Smooth muscle cell (in vitro differentiated cells): ENCODE measurements at regions not wholly inside any gene's neighbourhood (a gene's known extent, or its start where the extent isn't known, plus 50 kb on each side); places are given as distances from the start of the nearest gene placed in this dataset.

Experiments
- DNase-seq: peaks from one replicate; lab custom pipeline; 2025; ENCODE audit not compliant: unreplicated experiment; lab: John Stamatoyannopoulos, UW
- H2AFZ ChIP-seq: fragments of 200-600 bp; sonication (generic); 2 replicates; pipeline ENCODE4 v1.6.0; 2016; ENCODE audit warnings: antibody characterized with exemption, low read depth, mild to moderate bottlenecking
- H3F3A ChIP-seq: fragments of 200-600 bp; sonication (generic); 2 replicates; pipeline ENCODE4 v1.6.0; 2017; ENCODE audit warnings: antibody characterized with exemption, low read depth
- H3K27ac ChIP-seq: fragments of 200-600 bp; sonication (generic); 2 replicates; pipeline ENCODE4 v1.5.1; 2016; ENCODE audit warnings: low read depth, mild to moderate bottlenecking
- H3K27me3 ChIP-seq: fragments of 200-600 bp; sonication (generic); 2 replicates; pipeline ENCODE4 v1.6.1; 2016; ENCODE audit warnings: low read depth, mild to moderate bottlenecking
- H3K36me3 ChIP-seq: fragments of 200-600 bp; sonication (generic); 2 replicates; pipeline ENCODE4 v1.5.1; 2016; ENCODE audit warnings: low read depth
- H3K4me1 ChIP-seq: fragments of 200-600 bp; sonication (generic); 2 replicates; pipeline ENCODE4 v1.5.1; 2016; ENCODE audit warnings: low read depth
- H3K4me2 ChIP-seq: fragments of 200-600 bp; sonication (generic); 2 replicates; pipeline ENCODE4 v1.6.0; 2016; ENCODE audit warnings: mild to moderate bottlenecking
- H3K4me3 ChIP-seq: fragments of 200-600 bp; sonication (generic); 2 replicates; pipeline ENCODE4 v1.5.1; 2016; ENCODE audit warnings: mild to moderate bottlenecking
- H3K79me2 ChIP-seq: fragments of 200-600 bp; sonication (generic); 2 replicates; pipeline ENCODE4 v1.6.0; 2016; ENCODE audit warnings: low read depth, mild to moderate bottlenecking
- H3K9ac ChIP-seq: fragments of 200-600 bp; sonication (generic); 2 replicates; pipeline ENCODE4 v1.6.0; 2016; ENCODE audit warnings: low read depth
- H3K9me3 ChIP-seq: fragments of 200-600 bp; sonication (generic); replicated peaks from 2 replicates; pipeline ENCODE4 v1.5.1; 2016; ENCODE audit warnings: low read depth
- H4K20me1 ChIP-seq: fragments of 200-600 bp; sonication (generic); 2 replicates; pipeline ENCODE4 v1.6.0; 2016; ENCODE audit warnings: low read depth
- WGBS: methylation state at CpG from one replicate; pipeline ENCODE4 v1.1.7; 2016; ENCODE audit warnings: low lambda C conversion rate; 5-methylcytosine and 5-hydroxymethylcytosine counted together
- TF ChIP-seq, protein P1 (sequence below): fragments of 200-600 bp; sonication (generic); IDR thresholded peaks from 2 replicates; pipeline ENCODE4 v1.5.1; 2017; ENCODE audit warnings: borderline replicate concordance, mild to moderate bottlenecking, antibody characterized with exemption; ENCODE audit not compliant: insufficient read depth, poor library complexity, severe bottlenecking

DNA sequence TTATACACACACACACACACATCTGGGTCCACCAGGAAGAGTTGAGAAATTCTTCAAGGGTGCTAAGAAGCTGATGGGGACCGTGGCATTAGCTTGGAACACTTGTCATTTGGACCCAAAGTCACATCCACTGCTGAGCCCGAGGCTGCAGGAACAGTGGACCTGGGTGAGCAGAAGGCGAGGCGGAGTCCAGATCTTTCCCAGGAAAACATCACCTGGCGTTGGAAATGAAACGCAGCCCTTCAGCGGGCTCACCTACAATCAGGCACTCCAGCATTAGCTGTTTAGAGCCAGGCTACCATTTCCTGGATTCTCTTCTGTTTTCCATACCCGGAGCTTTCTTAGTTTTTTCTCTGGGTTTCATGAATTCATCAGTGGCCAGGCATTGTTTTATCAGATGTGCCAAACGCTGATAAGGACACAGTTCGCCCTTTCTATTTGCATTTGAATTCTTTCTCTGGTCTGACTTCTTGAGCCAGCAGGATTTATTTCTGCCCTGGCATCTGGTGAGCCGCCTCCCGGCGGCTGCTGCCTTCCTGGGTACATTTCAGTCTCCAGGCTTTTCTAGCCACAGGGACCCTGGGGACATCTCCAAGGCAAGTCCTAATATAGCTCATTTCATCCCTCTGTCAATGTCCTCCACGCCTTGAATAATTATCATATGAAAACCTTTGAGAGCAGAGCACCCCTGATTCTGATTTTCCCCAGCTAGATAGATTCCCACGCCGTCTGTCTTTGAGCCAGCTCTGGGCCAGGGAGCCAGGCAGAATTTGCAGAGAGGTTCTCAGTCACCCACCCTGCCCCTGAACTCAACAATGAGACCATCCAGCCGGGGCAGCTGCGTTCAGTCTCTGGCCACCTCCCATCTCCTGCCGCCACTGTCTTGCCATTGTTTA lies 170.9 kb downstream of the TTLL2 start:
- Histone ChIP-seq H3K4me3 (no peak overlapping the region), H3K4me1 (peaks cover 10% of the 10 kb centered on the region), H3K79me2 (no peaks in the 10 kb centered on the region), H3K27ac (no peak overlapping the region), H3K36me3 (no peaks in the 10 kb centered on the region), H3K9me3 (no peaks in the 10 kb centered on the region), H3K4me2 (no peak overlapping the region), H3K27me3 (no peaks in the 10 kb centered on the region), H2AFZ (no peak overlapping the region), H4K20me1 (no peaks in the 10 kb centered on the region), H3K9ac (no peak overlapping the region), H3F3A (no peaks in the 10 kb centered on the region)
- TF ChIP-seq, protein P1, sequence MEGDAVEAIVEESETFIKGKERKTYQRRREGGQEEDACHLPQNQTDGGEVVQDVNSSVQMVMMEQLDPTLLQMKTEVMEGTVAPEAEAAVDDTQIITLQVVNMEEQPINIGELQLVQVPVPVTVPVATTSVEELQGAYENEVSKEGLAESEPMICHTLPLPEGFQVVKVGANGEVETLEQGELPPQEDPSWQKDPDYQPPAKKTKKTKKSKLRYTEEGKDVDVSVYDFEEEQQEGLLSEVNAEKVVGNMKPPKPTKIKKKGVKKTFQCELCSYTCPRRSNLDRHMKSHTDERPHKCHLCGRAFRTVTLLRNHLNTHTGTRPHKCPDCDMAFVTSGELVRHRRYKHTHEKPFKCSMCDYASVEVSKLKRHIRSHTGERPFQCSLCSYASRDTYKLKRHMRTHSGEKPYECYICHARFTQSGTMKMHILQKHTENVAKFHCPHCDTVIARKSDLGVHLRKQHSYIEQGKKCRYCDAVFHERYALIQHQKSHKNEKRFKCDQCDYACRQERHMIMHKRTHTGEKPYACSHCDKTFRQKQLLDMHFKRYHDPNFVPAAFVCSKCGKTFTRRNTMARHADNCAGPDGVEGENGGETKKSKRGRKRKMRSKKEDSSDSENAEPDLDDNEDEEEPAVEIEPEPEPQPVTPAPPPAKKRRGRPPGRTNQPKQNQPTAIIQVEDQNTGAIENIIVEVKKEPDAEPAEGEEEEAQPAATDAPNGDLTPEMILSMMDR, result no peak
- DNase-seq, result no peak
- 71% methylated on average over 19 of the region's 19 CpGs for WGBS

DNA sequence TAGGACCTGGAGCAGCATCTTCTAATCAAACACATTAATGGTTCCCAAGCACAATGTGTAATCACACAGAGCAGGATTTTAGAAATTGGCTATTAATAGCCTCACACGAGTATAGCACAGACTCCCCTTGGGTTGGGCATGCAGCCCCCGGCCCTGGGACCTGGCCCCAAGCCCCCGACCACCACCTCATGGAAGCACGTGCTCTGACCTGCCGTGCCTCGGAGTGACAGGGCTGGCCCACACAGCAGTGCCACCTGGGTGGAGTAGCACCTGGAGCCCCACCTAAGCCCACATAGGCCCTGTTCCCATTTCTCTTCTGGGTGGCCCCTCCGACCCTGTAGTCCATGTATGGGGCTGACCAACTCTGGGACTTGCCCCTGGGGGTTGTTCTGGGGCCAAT lies 171.8 kb downstream of the TTLL2 start:
- WGBS, result 95% methylated on average over 7 of the region's 7 CpGs
- no peak for DNase-seq
- H3K4me2 ChIP-seq, result no peak overlapping the region
- H3K4me1 ChIP-seq, result peaks cover 10% of the 10 kb centered on the region
- H3K9me3 ChIP-seq, result no peaks in the 10 kb centered on the region
- TF ChIP-seq, protein P1, result no peak
- no peak overlapping the region for H2AFZ ChIP-seq
- no peaks in the 10 kb centered on the region for H4K20me1 ChIP-seq
- H3K79me2 ChIP-seq, result no peaks in the 10 kb centered on the region
- no peak overlapping the region for H3K27ac ChIP-seq
- H3K4me3 ChIP-seq, result no peak overlapping the region
- no peaks in the 10 kb centered on the region for H3K27me3 ChIP-seq
- H3K36me3 ChIP-seq, result no peaks in the 10 kb centered on the region
- H3F3A ChIP-seq, result no peaks in the 10 kb centered on the region
- H3K9ac ChIP-seq, result no peak overlapping the region

DNA sequence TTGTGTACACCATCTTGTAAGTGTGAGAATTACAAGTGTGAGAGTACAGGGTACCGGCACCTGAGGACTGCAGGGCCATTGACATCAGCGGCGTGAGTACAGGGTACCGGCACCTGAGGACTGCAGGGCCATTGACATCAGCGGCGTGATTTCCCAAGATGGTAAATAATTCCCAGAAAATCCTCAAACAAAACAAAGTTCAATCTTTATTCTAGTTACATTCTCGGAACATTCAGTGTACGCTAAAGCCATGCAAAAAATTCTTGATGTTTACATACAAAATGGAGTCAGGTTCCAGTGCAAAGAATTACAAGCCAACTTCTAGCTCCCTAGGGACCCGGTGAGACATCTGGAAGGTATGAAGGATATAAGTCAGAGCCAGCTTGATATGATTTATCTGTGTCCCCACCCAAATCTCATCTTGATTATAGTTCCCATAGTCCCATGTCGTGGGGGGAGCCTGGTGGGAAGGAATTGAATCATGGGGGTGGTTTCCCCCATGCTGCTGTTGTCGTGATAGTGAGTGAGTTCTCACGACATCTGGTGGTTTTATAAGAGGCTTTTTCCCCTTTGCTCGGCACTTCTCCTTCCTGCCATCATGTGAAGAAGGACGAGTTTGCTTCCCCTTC lies 172.7 kb downstream of the TTLL2 start:
- Histone ChIP-seq H3K4me3 (no peak overlapping the region), H2AFZ (no peak overlapping the region)

More for the DNA sequence above, 172.7 kb downstream of the TTLL2 start:
- no peak for DNase-seq
- TF ChIP-seq, protein P1, result no peak
- H3K27ac ChIP-seq, result no peak overlapping the region
- no peak overlapping the region for H3K4me2 ChIP-seq
- no peak overlapping the region for H3K9ac ChIP-seq
- peaks cover 4% of the 10 kb centered on the region for H3K4me1 ChIP-seq
- H3K9me3 ChIP-seq, result no peaks in the 10 kb centered on the region
- no peaks in the 10 kb centered on the region for H3F3A ChIP-seq
- no peaks in the 10 kb centered on the region for H4K20me1 ChIP-seq
- H3K27me3 ChIP-seq, result no peaks in the 10 kb centered on the region
- 94% methylated on average over 14 of the region's 14 CpGs for WGBS
- H3K79me2 ChIP-seq, result no peaks in the 10 kb centered on the region
- H3K36me3 ChIP-seq, result no peaks in the 10 kb centered on the region
